ENCODE measurements at regions not wholly inside any gene's neighbourhood (a gene's known extent, or its start where the extent isn't known, plus 50 kb on each side); places are given as distances from the start of the nearest gene placed in this dataset.

DNA sequence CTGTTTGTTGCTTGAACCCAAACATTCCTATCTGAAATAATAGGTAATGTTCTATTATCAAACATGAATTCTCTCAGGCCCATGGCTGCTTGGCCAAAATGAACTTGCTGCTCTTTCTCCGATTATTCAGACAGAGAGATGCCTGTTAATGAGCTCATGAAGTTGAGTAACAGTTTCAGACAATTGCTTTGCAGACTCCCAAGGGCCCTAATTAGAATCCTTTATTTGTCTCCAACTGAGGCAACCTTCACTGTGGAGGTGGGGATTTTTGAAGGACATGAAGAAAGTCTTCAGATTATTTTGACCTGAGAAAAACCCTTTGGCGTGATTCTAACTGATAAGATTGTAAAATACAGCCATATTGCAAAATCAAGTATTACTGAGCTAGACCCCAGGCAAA, 466.7 kb downstream of the NFIB start (continued):
- TF ChIP-seq, protein P1, sequence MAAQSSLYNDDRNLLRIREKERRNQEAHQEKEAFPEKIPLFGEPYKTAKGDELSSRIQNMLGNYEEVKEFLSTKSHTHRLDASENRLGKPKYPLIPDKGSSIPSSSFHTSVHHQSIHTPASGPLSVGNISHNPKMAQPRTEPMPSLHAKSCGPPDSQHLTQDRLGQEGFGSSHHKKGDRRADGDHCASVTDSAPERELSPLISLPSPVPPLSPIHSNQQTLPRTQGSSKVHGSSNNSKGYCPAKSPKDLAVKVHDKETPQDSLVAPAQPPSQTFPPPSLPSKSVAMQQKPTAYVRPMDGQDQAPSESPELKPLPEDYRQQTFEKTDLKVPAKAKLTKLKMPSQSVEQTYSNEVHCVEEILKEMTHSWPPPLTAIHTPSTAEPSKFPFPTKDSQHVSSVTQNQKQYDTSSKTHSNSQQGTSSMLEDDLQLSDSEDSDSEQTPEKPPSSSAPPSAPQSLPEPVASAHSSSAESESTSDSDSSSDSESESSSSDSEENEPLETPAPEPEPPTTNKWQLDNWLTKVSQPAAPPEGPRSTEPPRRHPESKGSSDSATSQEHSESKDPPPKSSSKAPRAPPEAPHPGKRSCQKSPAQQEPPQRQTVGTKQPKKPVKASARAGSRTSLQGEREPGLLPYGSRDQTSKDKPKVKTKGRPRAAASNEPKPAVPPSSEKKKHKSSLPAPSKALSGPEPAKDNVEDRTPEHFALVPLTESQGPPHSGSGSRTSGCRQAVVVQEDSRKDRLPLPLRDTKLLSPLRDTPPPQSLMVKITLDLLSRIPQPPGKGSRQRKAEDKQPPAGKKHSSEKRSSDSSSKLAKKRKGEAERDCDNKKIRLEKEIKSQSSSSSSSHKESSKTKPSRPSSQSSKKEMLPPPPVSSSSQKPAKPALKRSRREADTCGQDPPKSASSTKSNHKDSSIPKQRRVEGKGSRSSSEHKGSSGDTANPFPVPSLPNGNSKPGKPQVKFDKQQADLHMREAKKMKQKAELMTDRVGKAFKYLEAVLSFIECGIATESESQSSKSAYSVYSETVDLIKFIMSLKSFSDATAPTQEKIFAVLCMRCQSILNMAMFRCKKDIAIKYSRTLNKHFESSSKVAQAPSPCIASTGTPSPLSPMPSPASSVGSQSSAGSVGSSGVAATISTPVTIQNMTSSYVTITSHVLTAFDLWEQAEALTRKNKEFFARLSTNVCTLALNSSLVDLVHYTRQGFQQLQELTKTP (IDR thresholded peaks at IDR 0.05; ENCODE audit: low read depth in 1 of 2, partially characterized antibody in 2 of 2) = no peak
- TF ChIP-seq NCOA1 (IDR thresholded peaks at IDR 0.05; ENCODE audit: low read depth) (no peak), FOS (IDR thresholded peaks at IDR 0.05; ENCODE audit: extremely low read depth, insufficient read length) (no peak), TAF7 (tag; IDR thresholded peaks at IDR 0.05) (no peak)
- TF ChIP-seq, protein P2, sequence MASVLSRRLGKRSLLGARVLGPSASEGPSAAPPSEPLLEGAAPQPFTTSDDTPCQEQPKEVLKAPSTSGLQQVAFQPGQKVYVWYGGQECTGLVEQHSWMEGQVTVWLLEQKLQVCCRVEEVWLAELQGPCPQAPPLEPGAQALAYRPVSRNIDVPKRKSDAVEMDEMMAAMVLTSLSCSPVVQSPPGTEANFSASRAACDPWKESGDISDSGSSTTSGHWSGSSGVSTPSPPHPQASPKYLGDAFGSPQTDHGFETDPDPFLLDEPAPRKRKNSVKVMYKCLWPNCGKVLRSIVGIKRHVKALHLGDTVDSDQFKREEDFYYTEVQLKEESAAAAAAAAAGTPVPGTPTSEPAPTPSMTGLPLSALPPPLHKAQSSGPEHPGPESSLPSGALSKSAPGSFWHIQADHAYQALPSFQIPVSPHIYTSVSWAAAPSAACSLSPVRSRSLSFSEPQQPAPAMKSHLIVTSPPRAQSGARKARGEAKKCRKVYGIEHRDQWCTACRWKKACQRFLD (CRISPR knock-in tag; IDR thresholded peaks at IDR 0.05) = no peak

DNA sequence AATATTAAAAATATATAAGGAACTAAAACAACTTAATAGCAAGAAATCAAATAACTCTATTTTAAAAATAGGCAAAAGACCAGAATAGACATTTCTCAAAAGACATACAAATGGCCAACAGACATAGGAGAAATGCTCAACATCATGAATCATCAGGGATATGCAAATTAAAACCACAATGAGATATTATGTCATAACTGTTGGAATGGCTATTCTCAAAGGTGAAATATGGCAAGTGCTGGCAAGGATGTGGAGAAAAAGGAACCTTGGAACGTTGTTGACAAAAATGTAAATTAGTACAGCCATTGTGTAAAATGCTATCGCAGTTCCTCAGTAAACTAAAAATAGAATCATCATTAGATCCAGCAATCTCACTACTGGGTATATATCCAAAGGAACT, 468.5 kb downstream of the NFIB start:
- Histone ChIP-seq H2AFZ (ENCODE audit: low read depth, low read length) (no peak overlapping the region), H3K9ac (ENCODE audit: insufficient read depth in 1 of 2, low read depth in 2 of 2, low read length in 2 of 2) (no peak overlapping the region), H3K27ac (ENCODE audit: extremely low read depth, low read depth, low read length) (no peak overlapping the region), H3K79me2 (ENCODE audit: control insufficient read depth, insufficient read depth, low read length) (no peaks in the 10 kb centered on the region), H3K4me2 (ENCODE audit: insufficient read depth, low read length) (no peak overlapping the region), H3K9me3 (replicated peaks; ENCODE audit: control insufficient read depth, insufficient read depth, low read depth, low read length) (no peaks in the 10 kb centered on the region), H4K20me1 (replicated peaks; ENCODE audit: control insufficient read depth, insufficient read depth, low read length) (no peaks in the 10 kb centered on the region), H3K4me3 (no peak overlapping the region), H3K27me3 (ENCODE audit: control insufficient read depth in 2 of 2, insufficient read depth in 2 of 2, low read length in 2 of 2) (no peaks in the 10 kb centered on the region), H3K36me3 (ENCODE audit: control insufficient read depth, insufficient read depth, low read length) (no peaks in the 10 kb centered on the region), H3K4me1 (replicated peaks in 1 of 2; ENCODE audit: control insufficient read depth in 2 of 2, insufficient read depth in 2 of 2, low read length in 2 of 2) (no peaks in the 10 kb centered on the region), H3K9me1 (ENCODE audit: control insufficient read depth, insufficient read depth, low read length) (no peaks in the 10 kb centered on the region)
- in situ Hi-C loops (cut with MboI) = no loop called here
- POLR2A ChIA-PET = no interaction called here
- CTCF ChIA-PET (ENCODE audit: low intra/inter-chr PET ratio) = no interaction called here
- intact Hi-C loops (cut with micrococcal nuclease) = no loop called here
- FAIRE-seq = no peak
- 8% methylated on average over 2 of the region's 2 CpGs for WGBS (ENCODE audit: insufficient coverage, low coverage, missing lambda C conversion rate)
- no peak for ATAC-seq
- BruUV-seq (replicated peaks) = no TSS peak
- no peak for DNase-seq (ENCODE audit: extremely low read depth in 1 of 4, low spot score in 3 of 4)
- no peak for TF ChIP-seq FOXK1 (CRISPR knock-in tag; IDR thresholded peaks at IDR 0.05; ENCODE audit: borderline replicate concordance)
- no peak for TF ChIP-seq ZNF589 (CRISPR knock-in tag; IDR thresholded peaks at IDR 0.05; ENCODE audit: low read depth)
- TF ChIP-seq TOE1 (IDR thresholded peaks at IDR 0.05; ENCODE audit: borderline replicate concordance) = no peak
- no peak for TF ChIP-seq TOE1 (CRISPR knock-in tag; IDR thresholded peaks at IDR 0.05; ENCODE audit: borderline replicate concordance, low read depth)
- TF ChIP-seq XRCC5 (IDR thresholded peaks at IDR 0.05; ENCODE audit: low read depth, low read length) = no peak
- TF ChIP-seq ZNF175 (CRISPR knock-in tag; IDR thresholded peaks at IDR 0.05; ENCODE audit: low read depth) = no peak
- TF ChIP-seq, protein P3, sequence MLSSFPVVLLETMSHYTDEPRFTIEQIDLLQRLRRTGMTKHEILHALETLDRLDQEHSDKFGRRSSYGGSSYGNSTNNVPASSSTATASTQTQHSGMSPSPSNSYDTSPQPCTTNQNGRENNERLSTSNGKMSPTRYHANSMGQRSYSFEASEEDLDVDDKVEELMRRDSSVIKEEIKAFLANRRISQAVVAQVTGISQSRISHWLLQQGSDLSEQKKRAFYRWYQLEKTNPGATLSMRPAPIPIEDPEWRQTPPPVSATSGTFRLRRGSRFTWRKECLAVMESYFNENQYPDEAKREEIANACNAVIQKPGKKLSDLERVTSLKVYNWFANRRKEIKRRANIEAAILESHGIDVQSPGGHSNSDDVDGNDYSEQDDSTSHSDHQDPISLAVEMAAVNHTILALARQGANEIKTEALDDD (IDR thresholded peaks at IDR 0.05) = no peak

All from K562 (cell line).